HG03159 (cell line): ENCODE measurements at regions not wholly inside any gene's neighbourhood (a gene's known extent, or its start where the extent isn't known, plus 50 kb on each side); places are given as distances from the start of the nearest gene placed in this dataset.

Source experiments
- ATAC-seq: cut with Tn5 transposase; IDR thresholded peaks from one replicate; pipeline ENCODE4 v1.9.1; 2021; ENCODE audit warnings: mild to moderate bottlenecking, moderate library complexity; ENCODE audit not compliant: unreplicated experiment

- no peak for ATAC-seq
These were observed 647.7 kb upstream of the WWC1 start for GRCh38 chr5:167643631-167644280.

DNA sequence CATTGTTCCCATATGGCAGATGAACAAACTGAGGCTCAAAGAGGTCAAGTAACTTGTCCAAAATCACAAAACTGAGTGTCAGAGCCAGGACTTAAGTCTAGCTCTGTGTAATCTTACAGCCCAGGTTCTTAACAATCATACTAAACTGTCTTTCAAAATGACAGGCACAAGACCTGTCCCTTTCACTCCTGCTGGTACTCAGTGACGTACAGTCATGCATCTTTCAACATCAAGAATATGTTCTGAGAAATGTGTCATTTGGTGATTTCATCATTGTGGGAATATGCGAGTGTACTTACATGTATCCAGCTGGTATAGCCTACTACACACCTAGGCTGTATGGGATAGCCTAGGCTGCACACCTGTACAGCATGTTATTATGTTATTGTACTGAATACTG lies 646.8 kb upstream of the WWC1 start:
- ATAC-seq: no peak

GRCh38 chr5:167649471-167649870 lies 642.0 kb upstream of the WWC1 start:
- ATAC-seq: no peak

GRCh38 chr5:167652690-167653089 lies 638.8 kb upstream of the WWC1 start:
- no peak for ATAC-seq

GRCh38 chr5:167653645-167654106 lies 637.8 kb upstream of the WWC1 start:
- ATAC-seq: no peak

DNA sequence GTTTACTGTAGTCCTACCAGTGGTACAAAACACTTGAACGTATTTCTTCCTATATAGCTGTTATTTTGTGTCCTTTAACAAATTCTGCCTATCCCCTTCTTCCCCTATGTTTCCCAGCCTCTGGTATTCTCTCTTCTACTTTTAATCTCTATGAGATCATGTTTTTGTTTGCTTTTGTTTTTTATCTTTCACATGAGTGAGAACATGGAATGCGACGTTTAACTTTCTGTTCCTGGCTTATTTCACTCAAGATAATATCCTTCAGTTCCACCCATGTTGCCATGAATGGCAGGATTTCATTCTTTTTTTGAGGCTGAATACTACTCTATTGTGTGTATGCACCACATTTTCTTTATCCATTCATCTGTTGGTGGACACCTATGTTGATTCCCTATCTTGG lies 634.4 kb upstream of the WWC1 start:
- ATAC-seq: no peak

DNA sequence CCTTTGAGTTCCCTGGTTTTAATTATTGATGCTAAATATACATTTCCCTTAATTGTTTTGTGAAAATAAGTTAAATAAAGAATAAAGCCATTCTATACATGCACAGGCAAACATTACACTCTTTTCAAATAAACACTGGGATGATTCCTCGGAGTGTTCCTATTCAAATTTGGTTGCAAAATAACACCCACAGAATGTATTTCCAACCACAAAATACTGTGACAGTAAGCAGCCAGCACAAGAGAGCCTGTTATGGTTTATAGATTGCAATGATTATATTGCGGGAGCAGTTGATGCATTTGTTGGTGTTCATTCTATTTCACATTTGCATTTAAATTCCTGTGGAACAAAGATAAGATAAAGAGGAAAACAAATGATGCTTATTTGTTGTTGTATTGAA lies 632.6 kb upstream of the WWC1 start:
- ATAC-seq: no peak

GRCh38 chr5:167661605-167662004 lies 629.8 kb upstream of the WWC1 start:
- ATAC-seq: no peak

GRCh38 chr5:167664222-167664804 lies 627.1 kb upstream of the WWC1 start:
- peak; percentile 48 for ATAC-seq

- no peak for ATAC-seq
These were observed 625.5 kb upstream of the WWC1 start for GRCh38 chr5:167665841-167666375.

DNA sequence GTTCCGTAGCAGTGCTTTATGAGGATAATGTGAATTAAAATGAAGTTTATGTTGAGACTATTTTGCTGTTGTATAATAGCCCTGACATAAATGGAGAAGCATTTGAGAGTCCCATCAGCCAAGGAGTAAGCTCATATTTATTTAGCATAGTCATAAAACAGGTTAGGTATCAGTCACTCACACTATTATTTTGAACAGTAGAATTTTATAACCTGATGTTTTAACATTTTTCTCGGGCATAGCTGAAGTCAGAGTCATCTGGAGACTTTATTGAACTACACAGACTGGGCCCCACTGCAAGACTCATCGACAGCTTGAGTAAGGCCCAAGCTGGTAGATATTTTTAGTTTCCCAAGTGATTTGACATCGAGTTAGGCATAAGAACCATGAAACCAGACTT lies 620.3 kb upstream of the WWC1 start:
- ATAC-seq: no peak

DNA sequence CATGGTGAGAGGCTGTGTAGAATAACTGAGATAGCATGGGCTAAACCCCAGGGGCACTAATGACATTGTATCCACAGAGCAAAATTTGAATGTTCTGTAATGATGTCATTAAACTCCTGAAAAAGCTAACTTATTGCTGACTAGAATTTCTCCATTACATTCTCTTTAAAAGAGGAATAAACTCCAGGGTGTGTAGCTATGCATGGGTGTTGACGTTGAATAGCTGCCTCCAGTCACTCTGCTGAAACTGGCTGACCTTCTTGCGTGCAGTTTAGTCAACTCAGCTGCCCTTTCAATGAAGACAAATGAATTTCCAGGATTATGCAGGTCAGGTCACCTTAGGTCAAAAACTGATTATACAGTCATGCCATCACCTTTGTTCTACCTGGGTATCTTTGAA lies 617.5 kb upstream of the WWC1 start:
- ATAC-seq: no peak

GRCh38 chr5:167678481-167678880 lies 613.0 kb upstream of the WWC1 start:
- no peak for ATAC-seq

- no peak for ATAC-seq
These were observed 607.2 kb upstream of the WWC1 start for GRCh38 chr5:167684251-167684650.

GRCh38 chr5:167688341-167689130 lies 602.9 kb upstream of the WWC1 start:
- ATAC-seq: no peak

- ATAC-seq: no peak
These were observed 596.9 kb upstream of the WWC1 start for GRCh38 chr5:167694325-167695147.

- ATAC-seq: no peak
These were observed 594.7 kb upstream of the WWC1 start for GRCh38 chr5:167696558-167697314.

DNA sequence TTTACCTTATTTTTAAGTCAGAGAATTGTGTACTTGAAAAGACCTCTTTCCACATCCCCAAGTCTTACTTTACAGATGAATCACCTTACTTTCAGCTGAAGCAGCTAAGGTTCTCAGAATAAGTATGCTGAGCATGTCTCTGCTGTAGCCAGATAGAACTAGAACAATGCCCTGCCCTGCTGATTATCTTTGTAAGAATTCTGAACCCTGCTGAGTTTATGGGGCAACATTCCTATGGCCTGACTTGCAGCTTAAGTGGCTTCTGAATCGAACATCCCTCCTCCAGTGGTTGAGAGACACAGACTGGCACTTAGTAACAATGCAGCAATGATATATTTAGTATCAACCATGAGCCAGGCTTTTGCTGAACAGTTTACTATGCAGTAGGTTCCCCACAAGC lies 592.0 kb upstream of the WWC1 start:
- no peak for ATAC-seq

DNA sequence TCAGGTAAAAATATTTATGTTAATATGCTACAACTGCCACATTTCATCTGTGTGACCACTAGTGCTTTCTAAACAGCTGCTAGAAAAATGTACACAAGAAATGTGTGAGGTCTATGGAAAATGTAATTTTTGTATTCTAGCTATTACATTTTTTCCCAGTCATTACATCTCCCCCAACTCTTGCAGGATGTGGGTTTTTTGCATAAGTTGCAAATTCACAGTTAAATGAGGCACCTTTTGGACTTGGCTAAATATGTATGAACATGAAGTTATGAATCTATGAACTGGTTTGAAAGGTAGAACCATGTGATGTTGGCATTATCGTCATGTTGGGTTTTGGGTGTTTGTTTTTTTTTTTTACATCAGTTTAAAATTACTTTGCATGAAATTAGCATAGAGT lies 590.4 kb upstream of the WWC1 start:
- no peak for ATAC-seq

- no peak for ATAC-seq
These were observed 589.4 kb upstream of the WWC1 start for GRCh38 chr5:167702014-167702413.
